Kidney capillary endothelial cell (primary cell): ENCODE measurements at regions not wholly inside any gene's neighbourhood (a gene's known extent, or its start where the extent isn't known, plus 50 kb on each side); places are given as distances from the start of the nearest gene placed in this dataset.
"Not testable (repeated sequence)": the region's sequence is repeated elsewhere in the genome, so short reads cannot be mapped to it uniquely, and the experiment has no call there.

Experiments
- DNase-seq: peaks from one replicate; pipeline ENCODE4 v3.0.0-alpha.2; 2018; ENCODE audit warnings: low spot score

- DNase-seq, result not testable (repeated sequence)
These were observed 351.4 kb upstream of the MTNR1B start for GRCh38 chr11:92618020-92618419.

GRCh38 chr11:92623055-92623454, 346.4 kb upstream of the MTNR1B start:
- DNase-seq, result no peak

GRCh38 chr11:92625894-92626293, 343.6 kb upstream of the MTNR1B start:
- no peak for DNase-seq

DNA sequence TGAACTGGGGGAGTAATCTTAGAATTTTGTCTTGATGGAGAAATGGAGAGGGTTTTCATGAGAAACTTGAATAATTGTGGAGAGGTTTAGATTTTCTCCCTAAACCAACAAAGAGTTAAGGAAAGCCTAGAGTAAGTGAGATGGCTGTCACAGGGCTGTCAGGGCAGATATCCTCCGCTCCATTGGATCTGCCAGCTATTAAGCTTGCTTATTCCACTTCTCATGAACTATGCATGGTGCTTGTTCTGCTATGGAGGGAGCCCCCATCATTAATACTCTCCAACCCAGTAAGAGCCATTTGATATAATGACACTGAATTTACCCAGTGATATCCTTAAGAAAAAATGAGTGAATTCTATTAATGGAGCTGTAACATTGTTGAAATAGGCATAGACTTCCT, 342.8 kb upstream of the MTNR1B start:
- DNase-seq, result no peak

DNA sequence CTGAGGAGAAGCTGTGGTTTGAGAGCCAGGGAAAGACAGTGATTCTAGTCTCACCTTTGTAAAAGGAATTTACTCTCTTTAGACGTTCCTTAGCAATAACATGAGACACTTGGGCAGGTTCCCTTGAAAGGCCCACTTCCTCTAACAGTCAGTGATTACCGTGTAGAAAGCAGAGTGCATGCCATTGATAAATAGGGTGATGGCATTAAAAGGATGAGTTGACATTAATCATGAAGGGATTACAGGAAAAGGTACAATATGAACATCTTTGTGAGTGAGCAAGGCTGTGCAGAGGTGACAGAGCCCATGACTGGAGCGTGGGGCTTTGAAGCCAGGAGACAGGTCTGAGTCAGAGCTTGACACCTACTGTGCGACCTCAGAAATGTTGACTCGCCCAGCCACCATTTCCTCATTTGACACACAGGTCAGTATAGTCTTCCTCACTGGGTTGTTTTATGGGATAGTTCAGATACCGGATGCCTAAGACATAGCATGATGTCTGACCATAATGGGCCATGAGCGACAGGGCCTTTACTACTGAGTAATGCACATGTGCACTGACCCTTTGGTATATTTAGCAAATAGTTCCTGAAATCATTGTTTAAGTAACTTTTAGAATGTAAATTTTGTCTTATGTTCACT, 341.7 kb upstream of the MTNR1B start:
- peak; percentile 38 for DNase-seq

GRCh38 chr11:92628401-92629292, 340.8 kb upstream of the MTNR1B start:
- DNase-seq, result peak; percentile 7

DNA sequence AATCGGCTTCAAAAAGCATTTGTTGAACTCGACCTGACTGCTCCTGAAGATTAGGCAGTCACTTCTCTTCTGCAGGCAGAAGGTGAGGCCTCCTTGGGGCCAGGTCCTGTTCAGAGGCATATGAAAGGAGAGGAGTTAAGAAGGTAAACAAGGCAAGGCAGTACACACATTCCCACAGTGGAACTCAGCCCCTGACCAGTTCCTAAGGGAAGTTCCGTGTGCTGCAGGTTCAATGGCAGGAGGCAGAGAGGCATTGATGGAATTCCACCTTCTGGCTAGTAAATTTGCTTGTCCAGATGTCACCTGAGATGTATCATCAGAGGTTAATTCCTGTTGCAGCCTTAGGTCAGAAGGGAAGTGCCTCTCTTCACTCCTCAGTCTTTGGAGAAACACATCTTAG, 337.0 kb upstream of the MTNR1B start:
- DNase-seq, result no peak

DNA sequence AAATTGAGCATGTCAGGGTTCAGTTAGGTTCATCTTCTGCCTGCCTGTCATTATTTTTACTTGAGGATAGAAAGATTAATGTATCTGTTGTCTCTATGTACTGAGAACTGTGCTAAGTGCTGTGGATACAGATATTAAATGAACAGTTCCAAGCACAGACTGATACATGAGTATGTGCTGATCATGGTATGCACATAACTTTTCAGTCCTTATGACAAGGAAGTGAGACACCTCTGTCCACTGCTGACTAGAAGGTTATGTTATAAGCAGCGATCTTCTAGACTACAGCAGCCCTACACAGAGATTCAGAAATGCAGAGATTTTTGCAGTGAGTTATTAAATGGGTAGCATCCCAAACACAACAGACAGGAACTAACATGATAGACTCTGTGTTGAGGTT, 335.6 kb upstream of the MTNR1B start:
- no peak for DNase-seq

DNA sequence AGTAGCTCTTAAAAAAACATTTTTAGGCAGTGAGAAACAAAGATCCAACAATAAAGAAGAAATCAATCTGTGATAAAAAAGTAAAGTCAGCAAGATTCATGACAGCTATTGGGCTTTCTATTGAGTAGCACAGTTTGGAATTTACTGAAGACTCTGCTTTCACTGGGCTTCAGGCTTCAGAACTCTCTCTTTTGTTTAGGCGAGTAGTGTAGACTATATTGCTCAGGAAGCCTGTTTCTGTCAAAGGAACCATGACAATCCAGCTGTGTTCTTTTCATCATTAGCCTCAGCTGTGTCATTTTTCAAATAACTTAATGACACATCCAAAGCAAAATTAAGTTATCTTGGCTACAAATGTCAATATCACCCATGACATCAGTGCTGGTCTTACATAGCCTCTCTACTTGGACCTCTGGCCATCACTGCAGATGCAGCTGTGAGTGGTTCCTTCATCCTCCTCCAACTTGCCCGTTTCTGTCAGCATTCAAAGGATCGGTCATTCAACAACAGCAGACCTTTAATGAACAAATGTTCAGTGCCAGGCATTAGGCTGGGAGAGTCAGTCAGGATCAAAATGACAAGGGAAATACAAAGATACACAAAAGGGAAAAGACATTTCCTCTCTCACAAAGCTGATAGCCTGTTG, 332.8 kb upstream of the MTNR1B start:
- no peak for DNase-seq

GRCh38 chr11:92638678-92639077, 330.8 kb upstream of the MTNR1B start:
- DNase-seq, result no peak

- no peak for DNase-seq
These were observed 327.1 kb upstream of the MTNR1B start for GRCh38 chr11:92642177-92642931.

DNA sequence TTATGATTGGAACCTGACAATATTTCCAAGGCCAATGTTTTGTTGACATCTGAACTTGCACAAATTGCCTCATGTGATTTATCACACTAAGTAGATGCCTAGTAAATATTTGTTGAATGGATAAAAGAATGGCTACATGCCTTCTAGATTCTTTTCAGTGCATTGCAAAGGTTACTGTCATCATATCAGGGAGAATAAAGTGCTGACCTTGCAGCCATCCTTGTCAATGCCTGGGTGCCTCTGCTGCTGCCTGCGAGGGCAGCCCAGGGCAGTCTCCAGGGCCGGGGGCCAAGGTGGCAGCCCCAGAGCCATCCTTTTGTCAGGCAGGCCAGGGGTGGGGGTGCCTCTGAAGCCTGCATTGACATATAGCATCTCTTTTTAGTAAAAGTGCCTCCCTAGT, 325.6 kb upstream of the MTNR1B start:
- DNase-seq, result no peak

- no peak for DNase-seq
These were observed 324.6 kb upstream of the MTNR1B start for GRCh38 chr11:92644595-92645445.

- DNase-seq, result no peak
These were observed 318.3 kb upstream of the MTNR1B start for GRCh38 chr11:92651159-92651558.

- DNase-seq, result no peak
These were observed 316.0 kb upstream of the MTNR1B start for GRCh38 chr11:92653454-92653853.

DNA sequence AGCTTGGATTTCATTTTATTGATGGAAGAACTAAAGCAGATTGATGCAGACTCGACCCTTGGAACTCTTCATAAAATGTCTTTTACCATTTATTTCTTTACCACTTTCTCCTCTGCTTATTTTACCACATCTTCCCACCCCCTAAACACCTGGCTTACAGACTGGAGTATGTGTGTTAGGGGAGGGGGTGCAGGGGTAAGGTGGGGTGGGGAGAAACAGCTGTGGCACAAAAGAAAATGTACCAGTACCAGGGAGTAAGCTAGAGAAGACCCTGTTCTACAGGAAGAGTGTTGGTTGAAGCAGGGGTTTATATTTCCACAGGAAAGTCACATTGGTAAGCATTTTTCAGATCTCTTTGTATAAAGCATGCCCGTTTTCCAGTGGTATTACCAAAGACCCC, 312.7 kb upstream of the MTNR1B start:
- no peak for DNase-seq

- no peak for DNase-seq
These were observed 312.2 kb upstream of the MTNR1B start for GRCh38 chr11:92657226-92657625.

DNA sequence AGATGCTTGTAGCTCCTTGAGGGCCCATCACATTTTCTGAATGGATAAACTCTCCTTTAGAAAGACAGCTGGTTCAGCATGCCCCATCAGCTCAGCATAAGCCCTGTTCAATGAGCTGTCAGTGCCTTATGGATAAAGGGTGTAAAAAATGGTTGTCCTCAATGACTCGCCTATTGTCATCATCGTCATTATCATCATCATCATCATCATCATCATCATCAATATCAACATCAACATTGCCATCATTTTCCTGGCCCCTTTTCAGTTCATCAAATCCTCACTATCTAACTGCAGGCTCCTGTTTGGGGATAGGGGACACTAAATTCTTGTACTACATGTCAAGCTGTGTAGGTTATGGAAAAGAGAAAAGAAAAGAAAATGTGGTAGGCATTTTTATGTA, 310.7 kb upstream of the MTNR1B start:
- DNase-seq, result no peak

- DNase-seq, result no peak
These were observed 309.7 kb upstream of the MTNR1B start for GRCh38 chr11:92659793-92660192.

- DNase-seq, result no peak
These were observed 306.7 kb upstream of the MTNR1B start for GRCh38 chr11:92662601-92663360.

GRCh38 chr11:92663539-92663938, 305.9 kb upstream of the MTNR1B start:
- DNase-seq, result no peak
